Gastroesophageal sphincter (tissue), 4 donors: ENCODE measurements at regions not wholly inside any gene's neighbourhood (a gene's known extent, or its start where the extent isn't known, plus 50 kb on each side); places are given as distances from the start of the nearest gene placed in this dataset.

Experiments used
- ATAC-seq: fragments of 150-250 bp; one replicate; pipeline ENCODE4 v1.9.1; 2016; ENCODE audit warnings: mild to moderate bottlenecking, moderate library complexity
- H3K27ac ChIP-seq, 4 donors: fragments of 200-600 bp; sonication (generic) in 3 of 4; 1 replicate in 3 of 4; 2 replicates in 1 of 4; pipeline ENCODE4 v1.5.1; 2016 to 2019
- H3K27me3 ChIP-seq: fragments of 200-600 bp; sonication (generic); one replicate; pipeline ENCODE4 v1.5.1; 2019
- H3K36me3 ChIP-seq, 2 donors: fragments of 200-600 bp; sonication (generic); one replicate each; pipeline ENCODE4 v1.5.1; 2019; ENCODE audit warnings: control low read depth in 1 of 2
- H3K4me1 ChIP-seq, 3 donors: fragments of 200-600 bp; sonication (generic); 1 replicate in 2 of 3; 2 replicates in 1 of 3; pipeline ENCODE4 v1.5.1; 2016 to 2019; ENCODE audit warnings: control low read depth in 2 of 3
- H3K4me3 ChIP-seq, 2 donors: fragments of 200-600 bp; sonication (generic); one replicate each; pipeline ENCODE4 v1.5.1; 2019; ENCODE audit warnings: mild to moderate bottlenecking in 1 of 2, moderate library complexity in 1 of 2
- H3K9me3 ChIP-seq, 3 donors: fragments of 200-600 bp; sonication (generic); one replicate each; pipeline ENCODE4 v1.5.1; 2017 to 2019; ENCODE audit warnings: control low read depth in 2 of 3
- EP300 ChIP-seq: sonication (generic); formaldehyde crosslinking; IDR thresholded peaks from one replicate; pipeline ENCODE4 v1.6.1; 2017; ENCODE audit warnings: antibody characterized with exemption, mild to moderate bottlenecking
- POLR2A ChIP-seq, 2 donors: fragments of 450-650 bp; IDR thresholded peaks; one replicate each; pipeline ENCODE4 v1.6.1; 2017; ENCODE audit warnings: antibody characterized with exemption in 2 of 2, mild to moderate bottlenecking in 2 of 2, moderate library complexity in 1 of 2
- POLR2AphosphoS5 ChIP-seq: sonication (generic); formaldehyde crosslinking; IDR thresholded peaks from one replicate; pipeline ENCODE4 v1.6.1; 2017; ENCODE audit warnings: antibody characterized with exemption
- WGBS, 2 donors: methylation state at CpG; one replicate each; pipeline ENCODE4 v1.1.5; 2018; ENCODE audit warnings: low coverage in 1 of 2; 5-methylcytosine and 5-hydroxymethylcytosine counted together
- TF ChIP-seq, protein P1 (sequence below), 4 experiments: fragments of 200-600 bp in 2 of 4; fragments of 450-650 bp in 2 of 4; sonication (generic) in 1 of 4; IDR thresholded peaks; one replicate each; pipeline ENCODE4 v1.5.1; 2017 to 2019; ENCODE audit warnings: antibody characterized with exemption in 4 of 4, mild to moderate bottlenecking in 2 of 4, moderate library complexity in 2 of 4

DNA sequence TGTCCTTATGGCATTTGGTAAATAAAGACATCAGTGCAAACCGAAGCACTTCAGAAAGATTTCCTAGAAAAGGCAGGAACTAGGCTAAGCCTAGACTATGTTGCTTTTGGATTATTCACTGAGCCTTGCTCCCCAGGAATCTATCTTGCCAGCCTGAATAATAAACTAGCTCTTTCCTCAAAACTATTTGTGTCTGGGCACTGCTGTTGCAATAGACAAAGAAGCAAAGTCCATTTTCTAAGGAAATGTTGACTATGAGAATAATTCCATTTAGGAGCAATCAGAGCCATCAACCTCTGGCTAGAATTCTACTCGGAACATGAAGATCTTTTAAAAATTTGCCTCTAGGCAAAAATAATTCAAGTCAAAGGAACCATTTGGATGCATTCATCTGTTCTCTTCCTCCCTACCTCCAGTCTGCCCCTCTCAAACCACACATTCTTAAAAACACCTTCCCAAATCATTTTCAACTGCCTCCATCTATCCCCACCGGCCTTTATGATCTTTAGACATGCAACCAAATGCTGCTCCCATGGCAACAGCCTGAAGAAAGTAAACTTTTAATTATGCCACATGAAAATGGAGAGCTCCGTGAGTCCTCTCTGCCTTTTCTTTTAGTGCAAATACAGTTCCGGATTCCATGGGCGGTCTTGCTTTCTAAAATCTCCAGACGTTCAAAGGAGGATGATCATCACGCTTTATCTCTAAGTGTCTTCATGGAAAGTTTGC is 61.5 kb upstream of the FZD10 start:
- TF ChIP-seq POLR2A (IDR thresholded peaks at IDR 0.05) (no peak), EP300 (no peak), POLR2AphosphoS5 (no peak)
- TF ChIP-seq, protein P1, sequence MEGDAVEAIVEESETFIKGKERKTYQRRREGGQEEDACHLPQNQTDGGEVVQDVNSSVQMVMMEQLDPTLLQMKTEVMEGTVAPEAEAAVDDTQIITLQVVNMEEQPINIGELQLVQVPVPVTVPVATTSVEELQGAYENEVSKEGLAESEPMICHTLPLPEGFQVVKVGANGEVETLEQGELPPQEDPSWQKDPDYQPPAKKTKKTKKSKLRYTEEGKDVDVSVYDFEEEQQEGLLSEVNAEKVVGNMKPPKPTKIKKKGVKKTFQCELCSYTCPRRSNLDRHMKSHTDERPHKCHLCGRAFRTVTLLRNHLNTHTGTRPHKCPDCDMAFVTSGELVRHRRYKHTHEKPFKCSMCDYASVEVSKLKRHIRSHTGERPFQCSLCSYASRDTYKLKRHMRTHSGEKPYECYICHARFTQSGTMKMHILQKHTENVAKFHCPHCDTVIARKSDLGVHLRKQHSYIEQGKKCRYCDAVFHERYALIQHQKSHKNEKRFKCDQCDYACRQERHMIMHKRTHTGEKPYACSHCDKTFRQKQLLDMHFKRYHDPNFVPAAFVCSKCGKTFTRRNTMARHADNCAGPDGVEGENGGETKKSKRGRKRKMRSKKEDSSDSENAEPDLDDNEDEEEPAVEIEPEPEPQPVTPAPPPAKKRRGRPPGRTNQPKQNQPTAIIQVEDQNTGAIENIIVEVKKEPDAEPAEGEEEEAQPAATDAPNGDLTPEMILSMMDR (IDR thresholded peaks at IDR 0.05) = no peak
- H3K4me1 ChIP-seq = peaks cover 0 to 11% (median 0%) of the 10 kb centered on the region in 3 donors

DNA sequence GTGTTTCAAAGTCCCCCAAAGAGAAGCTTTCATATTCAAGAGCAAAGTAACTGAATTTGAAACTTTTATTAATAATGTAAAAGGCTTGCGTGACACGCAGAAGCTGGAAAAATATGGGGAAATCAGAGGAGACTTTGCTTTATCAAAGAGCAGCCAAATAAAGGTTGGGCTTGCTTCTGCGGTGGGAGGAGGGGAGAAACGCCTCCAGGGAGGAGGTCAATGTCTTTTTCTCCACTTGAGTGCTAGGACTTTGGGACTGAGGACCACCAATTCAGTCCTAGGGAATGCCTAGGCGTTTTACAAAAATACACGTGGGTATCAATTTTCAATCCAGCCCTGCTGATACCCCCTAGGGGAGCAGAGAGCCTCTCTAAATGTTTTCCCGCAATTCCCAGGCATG is 60.9 kb upstream of the FZD10 start:
- Histone ChIP-seq H3K27ac (no peak overlapping the region), H3K4me1 (peaks cover 0 to 11% (median 0%) of the 10 kb centered on the region in 3 donors), H3K9me3 (peaks cover 0 to 16% (median 0%) of the 10 kb centered on the region in 3 donors), H3K36me3 (no peaks in the 10 kb centered on the region), H3K27me3 (peaks cover 81% of the 10 kb centered on the region), H3K4me3 (no peak overlapping the region)
- TF ChIP-seq EP300 = no peak
- TF ChIP-seq POLR2A (IDR thresholded peaks at IDR 0.05) = no peak
- TF ChIP-seq POLR2AphosphoS5 = no peak
- TF ChIP-seq, protein P1 (IDR thresholded peaks at IDR 0.05) = no peak
- no peak for ATAC-seq
- 24 to 38% methylated on average over 6 of the region's 7 CpGs for WGBS, 2 donors

More for the DNA sequence above, 61.5 kb upstream of the FZD10 start:
- WGBS, 2 donors = 57 to 65% methylated on average over 8 of the region's 8 CpGs
- H3K27ac ChIP-seq = no peak overlapping the region
- H3K4me3 ChIP-seq = no peak overlapping the region
- H3K9me3 ChIP-seq = peaks cover 0 to 16% (median 0%) of the 10 kb centered on the region in 3 donors
- H3K36me3 ChIP-seq = no peaks in the 10 kb centered on the region
- ATAC-seq = no peak
- H3K27me3 ChIP-seq = peaks cover 78% of the 10 kb centered on the region

DNA sequence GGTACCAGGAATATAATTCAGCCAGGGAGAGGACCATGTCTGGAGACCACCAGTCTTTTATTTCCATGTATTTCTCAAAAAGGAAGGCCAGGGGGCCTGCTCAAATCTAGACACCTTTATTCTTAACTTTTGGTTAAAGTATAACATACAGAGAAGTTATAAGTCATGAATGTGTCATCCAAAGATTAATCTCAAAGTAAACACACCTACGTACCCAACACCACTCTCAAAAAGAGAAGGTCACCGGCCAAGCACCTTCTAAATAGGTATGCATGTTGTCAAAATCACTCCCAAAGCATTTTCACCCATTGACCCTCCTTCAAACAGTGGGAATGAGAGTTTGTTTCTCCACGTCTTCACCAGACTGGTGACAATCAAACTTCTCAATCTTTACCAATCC is 60.0 kb upstream of the FZD10 start:
- TF ChIP-seq EP300 = no peak
- no peak overlapping the region for H3K4me3 ChIP-seq
- no peak for ATAC-seq
- H3K9me3 ChIP-seq = peaks cover 0 to 16% (median 0%) of the 10 kb centered on the region in 3 donors
- H3K27me3 ChIP-seq = peaks cover 84% of the 10 kb centered on the region
- WGBS, 2 donors = 60 to 65% methylated on average over 3 of the region's 3 CpGs
- H3K4me1 ChIP-seq = peaks cover 0 to 11% (median 0%) of the 10 kb centered on the region in 3 donors
- H3K36me3 ChIP-seq = no peaks in the 10 kb centered on the region
- H3K27ac ChIP-seq = no peak overlapping the region

DNA sequence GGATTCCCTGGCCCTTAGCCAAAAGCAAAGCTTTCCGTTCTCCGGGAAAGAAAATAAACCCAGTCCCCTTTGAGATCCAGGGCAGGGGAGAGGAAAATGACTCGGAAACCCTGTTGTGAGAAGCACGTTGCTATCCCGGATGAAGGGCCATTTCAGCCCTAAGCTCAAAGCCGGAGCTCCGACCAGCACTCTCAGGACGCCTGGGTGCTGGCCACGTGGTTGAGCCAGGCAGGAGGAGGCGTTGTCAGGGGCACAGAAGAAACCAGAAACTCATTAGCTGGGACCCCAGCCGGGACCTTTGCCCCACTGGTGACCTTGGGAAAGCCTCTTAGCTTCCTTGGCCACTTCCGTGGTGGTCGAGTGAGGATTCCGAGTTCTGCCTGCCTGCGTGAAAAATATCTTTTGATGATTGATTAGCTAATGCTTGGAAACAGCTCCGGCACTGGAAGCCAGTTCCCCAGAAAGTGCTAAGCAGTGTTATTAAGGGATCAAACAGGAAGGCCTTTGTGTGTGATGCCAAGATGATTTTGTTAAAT is 57.6 kb upstream of the FZD10 start:
- Histone ChIP-seq H3K4me1 (peaks cover 0 to 11% (median 0%) of the 10 kb centered on the region in 3 donors), H3K36me3 (no peaks in the 10 kb centered on the region), H3K9me3 (peaks cover 0 to 19% (median 0%) of the 10 kb centered on the region in 3 donors), H3K27ac (no peak overlapping the region), H3K4me3 (peak overlapping the region in 1 of 2 donors; percentile 11), H3K27me3 (peaks cover 86% of the 10 kb centered on the region)
- ATAC-seq = no peak
- WGBS, 2 donors = 1 to 4% methylated on average over 9 to 12 of the region's 16 CpGs
- no peak for TF ChIP-seq POLR2A (IDR thresholded peaks at IDR 0.05)
- TF ChIP-seq, protein P1 (IDR thresholded peaks at IDR 0.05) = no peak
- TF ChIP-seq EP300 = no peak
- no peak for TF ChIP-seq POLR2AphosphoS5

DNA sequence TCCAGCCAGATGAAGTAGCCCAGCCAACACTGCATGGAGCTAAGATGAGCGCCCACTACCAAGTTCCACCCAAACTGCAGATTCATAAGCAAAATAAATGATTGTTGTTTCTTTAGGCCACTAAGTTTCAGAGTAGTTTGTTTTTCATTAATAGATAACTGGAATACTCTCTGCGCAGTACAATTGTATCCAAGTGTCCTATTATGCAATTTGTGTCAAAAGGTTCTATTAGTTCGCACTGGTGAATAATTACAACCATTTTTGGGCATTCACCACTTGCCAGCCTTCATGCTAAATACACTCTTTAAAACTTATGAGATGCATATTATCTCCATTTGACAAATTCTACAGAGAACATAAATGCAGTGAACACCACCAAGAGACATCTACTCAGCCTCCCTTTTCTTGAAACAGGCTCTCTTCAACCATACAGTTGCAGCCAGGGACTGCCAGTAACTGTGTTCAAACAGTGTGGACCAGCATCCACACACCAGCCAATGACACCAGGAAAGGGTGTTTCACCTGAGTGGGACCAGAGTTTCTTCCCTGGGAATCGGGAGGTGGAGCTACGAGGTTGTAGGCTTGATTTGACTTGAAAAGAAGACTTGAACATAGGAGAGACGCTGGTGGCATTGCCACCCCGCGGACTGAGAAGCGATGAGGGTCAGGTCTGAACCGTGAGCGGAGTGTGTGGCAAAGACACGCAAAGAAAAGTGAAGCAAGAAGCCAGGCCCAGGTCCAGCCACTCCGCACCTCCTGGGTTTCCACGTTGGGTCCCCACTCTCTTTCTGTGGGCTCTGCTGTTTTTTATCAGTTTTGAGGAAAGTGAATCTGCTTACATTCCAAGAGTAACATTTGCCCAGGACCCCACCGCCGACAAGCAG is 53.0 kb upstream of the FZD10 start:
- ATAC-seq = no peak
- Histone ChIP-seq H3K9me3 (peaks cover 0 to 5% (median 0%) of the 10 kb centered on the region in 3 donors), H3K36me3 (no peaks in the 10 kb centered on the region), H3K4me3 (no peak overlapping the region), H3K27me3 (peaks cover 78% of the 10 kb centered on the region), H3K27ac (no peak overlapping the region), H3K4me1 (peaks cover 0 to 10% (median 0%) of the 10 kb centered on the region in 3 donors)
- 70 to 83% methylated on average over 6 to 15 of the region's 16 CpGs for WGBS, 2 donors
- TF ChIP-seq POLR2A (IDR thresholded peaks at IDR 0.05) = no peak
- no peak for TF ChIP-seq EP300
- TF ChIP-seq POLR2AphosphoS5 = no peak
- TF ChIP-seq, protein P1 (IDR thresholded peaks at IDR 0.05) = no peak
